ENCODE measurements at regions not wholly inside any gene's neighbourhood (a gene's known extent, or its start where the extent isn't known, plus 50 kb on each side); places are given as distances from the start of the nearest gene placed in this dataset.
A peak's percentile ranks its signal among the peaks of the same experiment; 100 is the strongest.
"Not testable (repeated sequence)": the region's sequence is repeated elsewhere in the genome, so short reads cannot be mapped to it uniquely, and the experiment has no call there.

GRCh38 chr5:54820346-54821134 is 164.9 kb downstream of the ESM1 start:
- no peak for DNase-seq

GRCh38 chr5:54807421-54807820 is 178.0 kb downstream of the ESM1 start:
- DNase-seq: peak in 1 of 2 experiments; percentile 72

GRCh38 chr5:54804521-54804920 is 180.9 kb downstream of the ESM1 start:
- DNase-seq: no peak

- no peak for DNase-seq
Observed at GRCh38 chr5:54804086-54804485, 181.3 kb downstream of the ESM1 start.

GRCh38 chr5:54803471-54804011 is 181.9 kb downstream of the ESM1 start:
- DNase-seq: no peak

GRCh38 chr5:54799645-54800044 is 185.7 kb downstream of the ESM1 start:
- no peak for DNase-seq

- no peak for DNase-seq
Observed at GRCh38 chr5:54795777-54796176, 189.6 kb downstream of the ESM1 start.

- DNase-seq: no peak
Observed at GRCh38 chr5:54795284-54795683, 190.1 kb downstream of the ESM1 start.

GRCh38 chr5:54794135-54794975 is 191.0 kb downstream of the ESM1 start:
- no peak for DNase-seq

- no peak for DNase-seq
Observed at GRCh38 chr5:54793468-54794134, 191.8 kb downstream of the ESM1 start.

- no peak for DNase-seq
Observed at GRCh38 chr5:54792611-54793404, 192.6 kb downstream of the ESM1 start.

- not testable (repeated sequence) for DNase-seq
Observed at GRCh38 chr5:54787910-54788309, 197.5 kb downstream of the ESM1 start.

- DNase-seq: no peak
Observed at GRCh38 chr5:54785729-54786591, 199.4 kb downstream of the ESM1 start.

GRCh38 chr5:54778783-54779182 is 206.6 kb downstream of the ESM1 start:
- no peak for DNase-seq

- DNase-seq: no peak
Observed at GRCh38 chr5:54775645-54776044, 209.7 kb downstream of the ESM1 start.

GRCh38 chr5:54774281-54775170 is 210.9 kb downstream of the ESM1 start:
- no peak for DNase-seq

- DNase-seq: no peak
Observed at GRCh38 chr5:54772684-54773083, 212.7 kb downstream of the ESM1 start.

GRCh38 chr5:54772231-54772630 is 213.2 kb downstream of the ESM1 start:
- no peak for DNase-seq

- no peak for DNase-seq
Observed at GRCh38 chr5:54769746-54770145, 215.6 kb downstream of the ESM1 start.

GRCh38 chr5:54769072-54769471 is 216.3 kb downstream of the ESM1 start:
- no peak for DNase-seq
